T-helper 2 cell treated with Interferon-gamma antibody and Interleukin-4, amounts not matched to agents 100 ng/mL and 5 ng/mL, for 36 hours (primary cell): ENCODE measurements at regions not wholly inside any gene's neighbourhood (a gene's known extent, or its start where the extent isn't known, plus 50 kb on each side); places are given as distances from the start of the nearest gene placed in this dataset.

Experiments
- intact Hi-C: fragments of 100-400 bp; cut with micrococcal nuclease; formaldehyde crosslinking; loops from one replicate; pipeline ENCODE4 v1.15.1; 2023

DNA sequence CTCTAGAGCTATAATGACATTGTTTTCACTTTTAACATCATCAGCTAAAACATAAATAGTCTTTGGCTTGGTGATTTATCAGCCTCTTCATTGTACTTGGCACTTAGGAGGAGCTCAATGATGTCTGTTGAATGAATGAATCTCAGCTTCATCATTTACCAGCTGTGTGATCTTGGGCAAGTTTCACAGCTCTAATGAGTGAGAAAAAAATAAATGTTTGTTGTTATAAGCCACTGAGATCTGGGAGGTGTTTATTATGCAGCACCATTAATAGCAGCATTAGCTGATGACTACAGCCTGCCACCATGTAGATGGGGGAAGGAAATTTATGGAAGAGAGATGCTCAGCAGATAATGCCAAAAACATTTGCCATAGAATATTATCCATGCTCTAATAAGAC lies 63.6 kb upstream of the C1QTNF7 start:
- intact Hi-C loops: no loop called here

DNA sequence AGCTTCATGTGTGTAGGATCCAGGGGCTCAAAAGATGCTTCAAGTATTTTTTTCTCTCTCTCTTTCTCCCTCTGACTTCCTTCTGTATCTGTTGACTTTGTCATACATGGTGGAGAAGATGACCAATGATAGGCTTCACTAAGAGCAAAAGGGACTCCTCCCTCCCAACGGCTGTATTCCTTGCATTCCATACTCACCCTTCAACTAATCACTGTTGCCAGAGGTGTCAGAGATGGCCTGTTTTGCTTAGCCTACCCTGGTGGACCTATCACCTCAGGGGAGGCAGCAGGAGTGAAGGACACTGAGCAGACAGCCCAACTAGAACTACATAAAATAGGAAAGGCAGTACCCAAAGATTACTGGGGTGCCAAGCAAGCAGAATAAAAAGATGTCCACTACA lies 62.2 kb upstream of the C1QTNF7 start:
- intact Hi-C loops: no loop called here

DNA sequence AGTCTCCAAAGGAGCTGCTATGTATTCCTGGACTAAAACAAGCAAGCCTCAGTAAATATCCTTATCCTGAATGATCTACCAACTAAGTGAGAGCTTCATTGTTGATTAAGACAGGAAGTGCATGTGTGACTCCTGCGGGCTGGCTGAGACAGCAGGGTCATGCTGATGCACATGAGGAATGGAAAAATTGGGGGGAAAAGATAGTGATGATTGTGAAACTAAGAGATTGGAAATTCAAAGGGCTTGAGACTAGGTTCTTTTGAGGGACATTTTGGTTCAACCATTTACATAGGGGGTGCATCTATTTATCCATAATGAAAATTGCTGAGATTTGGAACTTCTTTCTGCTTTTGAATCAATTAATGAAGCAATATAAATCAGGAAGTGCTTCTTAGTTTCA lies 61.1 kb upstream of the C1QTNF7 start:
- intact Hi-C loops: no loop called here

DNA sequence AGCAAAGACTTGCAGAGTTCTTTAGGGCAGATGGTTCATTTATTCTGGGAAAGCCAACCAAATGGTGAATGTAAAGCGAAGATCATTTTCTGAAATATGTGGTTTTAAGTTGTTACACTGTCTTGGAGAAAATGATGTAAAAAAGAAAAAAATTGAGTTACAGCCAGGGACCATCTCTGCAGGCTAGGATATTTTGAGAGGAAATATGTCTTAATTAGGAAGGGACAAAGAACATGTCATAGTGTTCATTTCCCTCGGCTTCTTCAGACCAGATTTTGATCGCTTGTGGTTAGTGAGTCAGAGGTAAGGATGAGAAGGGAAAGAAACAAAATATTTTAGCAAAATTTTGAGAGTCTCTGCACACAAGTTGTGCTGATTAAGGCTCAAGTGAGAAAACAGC lies 59.0 kb upstream of the C1QTNF7 start:
- intact Hi-C loops: loop anchor here (1.0 kb wide), 1 partner anchor 285 kb away; no protein-coding TSS in a partner anchor

DNA sequence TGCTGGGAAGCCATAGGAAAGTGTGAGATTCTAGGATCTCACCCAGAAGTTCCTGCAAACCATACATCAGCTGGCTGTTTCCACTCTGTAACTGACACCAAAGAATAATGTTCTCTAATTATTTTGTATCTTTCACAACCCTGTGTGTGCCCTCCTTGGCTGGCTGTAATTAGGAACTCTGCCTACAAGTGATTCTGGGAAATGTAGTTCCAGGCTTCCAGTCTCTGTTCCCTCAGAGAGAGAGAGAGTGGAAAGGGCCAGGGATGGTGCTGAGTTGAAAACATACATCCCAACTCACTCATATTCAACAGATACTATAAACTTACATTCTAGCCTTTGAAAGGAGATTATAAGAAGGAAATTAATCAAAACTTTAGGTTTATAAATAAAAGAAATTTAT lies 57.5 kb upstream of the C1QTNF7 start:
- intact Hi-C loops: loop anchor here (5.0 to 10.0 kb wide), 2 partner anchors 368 to 385 kb away; partner anchors contain the start of gene CPEB2

DNA sequence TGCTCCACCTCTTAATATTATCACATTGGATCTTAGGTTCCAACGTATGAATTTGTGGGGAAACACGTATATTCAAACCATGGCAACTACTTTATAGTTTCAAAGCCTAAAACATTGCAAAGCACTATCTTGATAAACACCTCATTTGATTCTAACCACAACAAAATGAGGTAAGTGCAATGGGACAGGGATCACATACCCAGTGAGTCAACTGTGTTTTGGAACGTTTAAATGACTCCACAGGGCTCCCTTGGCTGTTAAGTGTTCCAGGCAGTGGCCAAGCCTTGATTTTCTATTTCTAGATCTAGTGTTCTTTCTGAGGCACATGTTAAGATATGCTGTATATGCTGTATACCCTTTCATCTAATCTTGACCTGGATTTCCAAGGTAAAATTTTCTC lies 54.5 kb upstream of the C1QTNF7 start:
- intact Hi-C loops: loop anchor here (5.0 to 10.0 kb wide), 2 partner anchors 371 to 381 kb away; partner anchors contain the start of gene CPEB2

DNA sequence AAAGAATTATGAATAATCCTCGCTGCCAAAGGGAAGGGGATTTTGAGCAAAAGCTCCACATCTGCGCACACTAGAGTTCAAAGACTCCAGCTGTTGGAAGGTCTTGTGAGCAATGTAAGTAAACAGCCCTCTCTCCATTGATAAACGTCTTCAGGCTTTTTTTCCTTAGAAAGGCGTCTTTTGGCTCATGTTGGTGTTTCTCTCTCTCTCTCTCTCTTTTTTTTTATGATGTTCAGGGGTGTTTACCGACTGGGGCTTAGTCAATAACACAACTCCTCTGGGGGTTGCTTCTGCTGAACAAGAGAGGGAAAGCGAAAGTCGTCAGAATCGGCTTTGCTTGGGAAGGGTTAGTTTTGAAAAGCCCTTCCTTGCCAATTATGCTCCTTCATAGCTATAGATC lies 53.2 kb upstream of the C1QTNF7 start:
- intact Hi-C loops: loop anchor here (1.0 to 10.0 kb wide), 4 partner anchors 22 to 380 kb away; partner anchors contain the start of gene CPEB2

DNA sequence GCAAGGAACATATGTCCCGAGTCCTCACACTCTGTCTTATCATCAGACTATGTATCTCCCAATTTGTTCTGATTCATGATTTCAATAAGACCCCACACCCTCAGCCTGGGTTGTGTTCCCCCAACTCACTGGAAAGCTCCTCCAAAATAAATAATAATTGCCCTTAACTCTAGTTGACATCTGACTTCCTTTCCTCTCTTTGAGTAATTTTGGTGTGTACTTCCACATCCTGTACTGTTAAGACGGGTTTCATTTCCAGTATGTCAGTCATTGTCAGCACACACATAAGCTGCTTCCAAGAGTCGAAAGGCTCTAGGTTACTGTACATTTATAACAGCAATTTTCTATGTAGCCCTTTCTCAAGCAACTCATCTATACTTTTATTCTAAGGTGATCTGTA lies 52.2 kb upstream of the C1QTNF7 start:
- intact Hi-C loops: loop anchor here (1.0 to 10.0 kb wide), 4 partner anchors 21 to 379 kb away; no protein-coding TSS in a partner anchor

DNA sequence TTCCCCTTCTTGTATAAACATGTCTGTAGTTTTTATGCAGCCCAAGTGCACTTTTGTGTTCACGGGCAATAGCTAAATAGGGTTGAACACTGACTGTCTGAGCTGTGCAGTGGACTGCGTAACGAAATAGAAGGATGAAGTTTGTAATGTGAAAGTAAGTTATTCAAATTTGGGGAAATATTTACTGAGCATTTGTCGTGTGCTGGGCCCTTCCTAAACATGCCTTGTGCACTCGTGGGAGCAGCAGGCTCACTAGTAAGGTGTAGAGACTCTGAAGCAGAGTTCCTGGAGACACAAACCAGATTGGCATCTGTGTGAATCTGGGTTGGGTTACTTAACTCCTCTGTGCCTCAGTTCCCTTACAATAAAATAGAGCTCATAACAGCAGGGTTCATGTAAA lies 51.7 kb upstream of the C1QTNF7 start:
- intact Hi-C loops: loop anchor here (2.0 to 10.0 kb wide), 3 partner anchors 25 to 379 kb away; no protein-coding TSS in a partner anchor

DNA sequence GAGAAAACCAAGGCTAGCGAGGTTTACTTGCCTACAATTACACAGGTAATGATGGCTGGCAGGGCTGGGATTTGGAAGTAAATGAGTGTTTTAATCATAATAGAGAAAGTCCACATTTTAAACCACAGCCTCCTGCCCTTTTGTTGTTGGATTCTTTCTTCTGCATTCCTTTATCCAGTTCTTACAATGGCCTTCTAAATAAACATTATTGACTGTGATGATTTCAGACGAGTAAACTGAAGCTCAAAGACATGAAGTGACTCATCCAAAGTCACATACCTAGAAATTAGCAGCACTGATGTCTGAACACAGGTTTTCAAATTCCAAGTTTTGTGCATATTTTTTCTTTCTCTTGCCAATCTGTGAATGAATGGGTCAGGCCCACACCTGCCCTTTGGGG lies 51.2 kb upstream of the C1QTNF7 start:
- intact Hi-C loops: loop anchor here (2.0 to 10.0 kb wide), 3 partner anchors 24 to 378 kb away; no protein-coding TSS in a partner anchor
